Neural cell (in vitro differentiated cells): ENCODE measurements at regions not wholly inside any gene's neighbourhood (a gene's known extent, or its start where the extent isn't known, plus 50 kb on each side); places are given as distances from the start of the nearest gene placed in this dataset.

Source experiments
- CTCF ChIP-seq: fragments of 450-650 bp; IDR thresholded peaks from 2 replicates; pipeline ENCODE4 v1.5.1; 2014; ENCODE audit warnings: antibody characterized with exemption, mild to moderate bottlenecking, moderate library complexity; ENCODE audit not compliant: poor library complexity, severe bottlenecking
- EP300 ChIP-seq: fragments of 450-650 bp; conservative IDR thresholded peaks from 2 replicates; pipeline ENCODE4 v1.6.1; 2014; ENCODE audit warnings: antibody characterized with exemption, mild to moderate bottlenecking, moderate library complexity; ENCODE audit not compliant: poor library complexity, severe bottlenecking
- EZH2 ChIP-seq: fragments of 200-600, 300-800 bp; shearing (Covaris generic), sonication (generic); IDR thresholded peaks from 2 replicates; pipeline ENCODE4 v1.6.1; 2014; ENCODE audit warnings: antibody characterized with exemption, low read length, borderline replicate concordance, mild to moderate bottlenecking; ENCODE audit not compliant: insufficient read depth, poor library complexity, severe bottlenecking
- MXI1 ChIP-seq: fragments of 450-650 bp; conservative IDR thresholded peaks from 2 replicates; pipeline ENCODE4 v1.6.1; 2014; ENCODE audit warnings: antibody characterized with exemption, mild to moderate bottlenecking; ENCODE audit not compliant: poor library complexity, severe bottlenecking
- POLR2AphosphoS5 ChIP-seq: IDR thresholded peaks from 2 replicates; pipeline ENCODE4 v1.6.1; 2012
- RAD21 ChIP-seq: fragments of 450-650 bp; conservative IDR thresholded peaks from 2 replicates; pipeline ENCODE4 v1.6.1; 2014; ENCODE audit warnings: antibody characterized with exemption, mild to moderate bottlenecking, moderate library complexity
- REST ChIP-seq: IDR thresholded peaks from 2 replicates; pipeline ENCODE4 v1.6.1; 2012; ENCODE audit warnings: borderline replicate concordance
- SMC3 ChIP-seq: fragments of 450-650 bp; conservative IDR thresholded peaks from 2 replicates; pipeline ENCODE4 v1.6.1; 2014; ENCODE audit warnings: antibody characterized with exemption, mild to moderate bottlenecking, moderate library complexity; ENCODE audit not compliant: poor library complexity

- TF ChIP-seq POLR2AphosphoS5 (peak; percentile 69), CTCF (no peak), RAD21 (peak; percentile 15), EZH2 (no peak), MXI1 (no peak), REST (peak; percentile 17), EP300 (peak; percentile 99), SMC3 (peak; percentile 18)
Measured at GRCh38 chr14:56367416-56367815, 212.2 kb upstream of the TMEM260 start.
